Gastroesophageal sphincter (tissue), 3 donors: ENCODE measurements at regions not wholly inside any gene's neighbourhood (a gene's known extent, or its start where the extent isn't known, plus 50 kb on each side); places are given as distances from the start of the nearest gene placed in this dataset.

Experiments used
- EP300 ChIP-seq: sonication (generic); formaldehyde crosslinking; IDR thresholded peaks from one replicate; pipeline ENCODE4 v1.6.1; 2017; ENCODE audit warnings: antibody characterized with exemption, mild to moderate bottlenecking
- POLR2A ChIP-seq, 2 donors: fragments of 450-650 bp; IDR thresholded peaks; one replicate each; pipeline ENCODE4 v1.6.1; 2017; ENCODE audit warnings: antibody characterized with exemption in 2 of 2, mild to moderate bottlenecking in 2 of 2, moderate library complexity in 1 of 2
- POLR2AphosphoS5 ChIP-seq: sonication (generic); formaldehyde crosslinking; IDR thresholded peaks from one replicate; pipeline ENCODE4 v1.6.1; 2017; ENCODE audit warnings: antibody characterized with exemption
- TF ChIP-seq, protein P1 (sequence below), 4 experiments: fragments of 200-600 bp in 2 of 4; fragments of 450-650 bp in 2 of 4; sonication (generic) in 1 of 4; IDR thresholded peaks; one replicate each; pipeline ENCODE4 v1.5.1; 2017 to 2019; ENCODE audit warnings: antibody characterized with exemption in 4 of 4, mild to moderate bottlenecking in 2 of 4, moderate library complexity in 2 of 4

DNA sequence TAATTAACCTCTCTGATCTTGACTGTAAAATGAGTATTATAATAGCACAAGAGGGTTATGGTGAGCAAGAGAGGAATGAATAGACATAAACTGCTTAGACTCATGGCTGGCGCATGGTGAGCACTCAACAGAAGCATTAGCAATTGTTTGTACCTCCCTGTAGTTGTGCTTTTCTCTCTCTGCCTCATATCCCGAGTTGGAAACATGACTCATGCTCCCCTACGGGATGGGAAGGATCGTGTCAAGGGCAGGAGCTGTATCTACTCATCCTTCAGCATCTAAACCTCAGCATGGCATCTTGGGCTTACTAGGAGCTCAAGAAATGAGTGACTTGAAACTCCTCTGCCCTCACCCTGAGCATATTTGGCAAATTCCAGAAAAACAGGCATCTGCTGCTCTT is 299.6 kb downstream of the MAP2K4 start:
- TF ChIP-seq, protein P1, sequence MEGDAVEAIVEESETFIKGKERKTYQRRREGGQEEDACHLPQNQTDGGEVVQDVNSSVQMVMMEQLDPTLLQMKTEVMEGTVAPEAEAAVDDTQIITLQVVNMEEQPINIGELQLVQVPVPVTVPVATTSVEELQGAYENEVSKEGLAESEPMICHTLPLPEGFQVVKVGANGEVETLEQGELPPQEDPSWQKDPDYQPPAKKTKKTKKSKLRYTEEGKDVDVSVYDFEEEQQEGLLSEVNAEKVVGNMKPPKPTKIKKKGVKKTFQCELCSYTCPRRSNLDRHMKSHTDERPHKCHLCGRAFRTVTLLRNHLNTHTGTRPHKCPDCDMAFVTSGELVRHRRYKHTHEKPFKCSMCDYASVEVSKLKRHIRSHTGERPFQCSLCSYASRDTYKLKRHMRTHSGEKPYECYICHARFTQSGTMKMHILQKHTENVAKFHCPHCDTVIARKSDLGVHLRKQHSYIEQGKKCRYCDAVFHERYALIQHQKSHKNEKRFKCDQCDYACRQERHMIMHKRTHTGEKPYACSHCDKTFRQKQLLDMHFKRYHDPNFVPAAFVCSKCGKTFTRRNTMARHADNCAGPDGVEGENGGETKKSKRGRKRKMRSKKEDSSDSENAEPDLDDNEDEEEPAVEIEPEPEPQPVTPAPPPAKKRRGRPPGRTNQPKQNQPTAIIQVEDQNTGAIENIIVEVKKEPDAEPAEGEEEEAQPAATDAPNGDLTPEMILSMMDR (IDR thresholded peaks at IDR 0.05), result no peak
- TF ChIP-seq EP300 (no peak), POLR2AphosphoS5 (no peak), POLR2A (IDR thresholded peaks at IDR 0.05) (no peak)
